ENCODE measurements at regions not wholly inside any gene's neighbourhood (a gene's known extent, or its start where the extent isn't known, plus 50 kb on each side); places are given as distances from the start of the nearest gene placed in this dataset.

DNA sequence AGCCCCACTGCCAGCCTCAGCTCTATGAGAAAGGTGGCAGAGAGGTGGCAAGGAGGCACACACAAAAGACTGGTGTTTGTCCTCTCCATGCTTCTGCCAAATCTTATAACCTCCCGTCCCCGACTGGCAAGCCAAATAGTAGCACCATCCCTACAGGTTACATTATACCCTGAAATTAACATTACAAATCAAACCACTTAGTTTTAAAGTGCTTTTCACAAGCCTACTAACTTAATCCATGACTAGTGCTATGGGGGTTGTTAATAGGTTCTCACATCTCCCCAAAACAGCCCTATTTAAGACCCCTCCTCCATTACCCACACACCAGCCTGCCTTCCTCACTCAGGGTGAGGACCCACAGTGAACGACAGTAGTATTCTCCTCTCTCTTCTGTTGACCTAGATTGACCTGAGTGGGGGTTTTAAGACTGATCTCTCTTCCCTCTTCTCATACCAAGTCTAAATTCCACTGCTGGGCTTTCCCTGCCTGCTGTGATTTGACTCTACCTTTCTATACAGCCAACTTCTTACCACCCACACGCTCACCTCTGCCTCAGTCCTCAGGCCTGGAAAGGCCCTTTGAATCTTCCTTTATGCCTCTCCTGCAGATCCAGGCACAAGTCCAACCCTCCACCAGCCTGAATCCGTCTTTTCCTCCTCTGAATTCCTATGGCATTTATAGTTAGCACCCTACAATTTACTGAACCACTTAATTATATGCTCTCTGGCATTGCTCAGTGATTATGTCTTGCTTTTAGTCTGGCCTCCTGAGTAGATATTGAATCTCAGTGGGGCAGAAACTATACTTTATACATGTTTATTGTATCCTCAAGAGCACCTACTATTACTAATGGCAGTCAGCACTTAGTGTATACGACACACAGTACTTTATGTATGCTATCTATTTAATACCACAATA lies 116.1 kb downstream of the TMEM174 start:
- no peak for DNase-seq
- Histone ChIP-seq H3K27me3 (peaks cover 0 to 58% (median 23%) of the 10 kb centered on the region in 3 donors), H3K36me3 (no peaks in the 10 kb centered on the region), H3K27ac (no peak overlapping the region), H3K9me3 (peaks cover 0 to 6% (median 0%) of the 10 kb centered on the region in 4 donors), H3K4me3 (no peak overlapping the region), H3K4me1 (no peaks in the 10 kb centered on the region)
- intact Hi-C loops (cut with DNase I; ENCODE audit: low total_unique reads) = no loop called here
- 58 to 66% (median 65%) methylated on average over 6 of the region's 6 CpGs for WGBS, 5 donors
- TF ChIP-seq POLR2AphosphoS5 (IDR thresholded peaks at IDR 0.05) (no peak), EP300 (IDR thresholded peaks at IDR 0.05) (no peak)

DNA sequence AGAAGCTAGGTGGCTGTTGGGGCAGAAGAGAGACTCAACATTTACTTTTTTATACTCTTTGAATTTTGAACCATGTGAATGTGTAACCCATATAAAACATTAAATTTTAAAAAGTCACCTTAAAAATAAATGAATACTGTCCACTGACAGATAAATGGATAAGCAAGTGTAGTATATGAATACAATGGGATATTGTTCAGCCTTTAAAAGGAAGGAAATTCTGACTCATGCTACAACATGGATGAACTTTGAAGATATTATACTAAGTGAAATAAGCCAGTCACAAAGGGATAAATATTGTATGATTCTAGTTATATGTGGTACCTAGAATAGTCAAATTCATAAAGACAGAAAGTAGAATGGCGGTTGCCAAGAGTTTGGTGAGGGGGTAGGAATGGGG lies 113.9 kb downstream of the TMEM174 start:
- DNase-seq = no peak
- TF ChIP-seq POLR2AphosphoS5 (IDR thresholded peaks at IDR 0.05) (no peak), EP300 (IDR thresholded peaks at IDR 0.05) (no peak), POLR2A (IDR thresholded peaks at IDR 0.05) (no peak)
- TF ChIP-seq, protein P1, sequence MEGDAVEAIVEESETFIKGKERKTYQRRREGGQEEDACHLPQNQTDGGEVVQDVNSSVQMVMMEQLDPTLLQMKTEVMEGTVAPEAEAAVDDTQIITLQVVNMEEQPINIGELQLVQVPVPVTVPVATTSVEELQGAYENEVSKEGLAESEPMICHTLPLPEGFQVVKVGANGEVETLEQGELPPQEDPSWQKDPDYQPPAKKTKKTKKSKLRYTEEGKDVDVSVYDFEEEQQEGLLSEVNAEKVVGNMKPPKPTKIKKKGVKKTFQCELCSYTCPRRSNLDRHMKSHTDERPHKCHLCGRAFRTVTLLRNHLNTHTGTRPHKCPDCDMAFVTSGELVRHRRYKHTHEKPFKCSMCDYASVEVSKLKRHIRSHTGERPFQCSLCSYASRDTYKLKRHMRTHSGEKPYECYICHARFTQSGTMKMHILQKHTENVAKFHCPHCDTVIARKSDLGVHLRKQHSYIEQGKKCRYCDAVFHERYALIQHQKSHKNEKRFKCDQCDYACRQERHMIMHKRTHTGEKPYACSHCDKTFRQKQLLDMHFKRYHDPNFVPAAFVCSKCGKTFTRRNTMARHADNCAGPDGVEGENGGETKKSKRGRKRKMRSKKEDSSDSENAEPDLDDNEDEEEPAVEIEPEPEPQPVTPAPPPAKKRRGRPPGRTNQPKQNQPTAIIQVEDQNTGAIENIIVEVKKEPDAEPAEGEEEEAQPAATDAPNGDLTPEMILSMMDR (IDR thresholded peaks at IDR 0.05) = no peak
- H3K36me3 ChIP-seq = no peaks in the 10 kb centered on the region
- intact Hi-C loops (cut with DNase I; ENCODE audit: low total_unique reads) = no loop called here
- WGBS, 5 donors = 88 to 95% (median 93%) methylated on average over 1 of the region's 1 CpG
- peaks cover 0 to 36% (median 18%) of the 10 kb centered on the region in 3 donors for H3K27me3 ChIP-seq
- no peak overlapping the region for H3K4me3 ChIP-seq
- H3K9me3 ChIP-seq = peaks cover 0 to 6% (median 0%) of the 10 kb centered on the region in 4 donors
- H3K4me1 ChIP-seq = peaks cover 0 to 12% (median 6%) of the 10 kb centered on the region in 4 donors
- H3K27ac ChIP-seq = no peak overlapping the region

DNA sequence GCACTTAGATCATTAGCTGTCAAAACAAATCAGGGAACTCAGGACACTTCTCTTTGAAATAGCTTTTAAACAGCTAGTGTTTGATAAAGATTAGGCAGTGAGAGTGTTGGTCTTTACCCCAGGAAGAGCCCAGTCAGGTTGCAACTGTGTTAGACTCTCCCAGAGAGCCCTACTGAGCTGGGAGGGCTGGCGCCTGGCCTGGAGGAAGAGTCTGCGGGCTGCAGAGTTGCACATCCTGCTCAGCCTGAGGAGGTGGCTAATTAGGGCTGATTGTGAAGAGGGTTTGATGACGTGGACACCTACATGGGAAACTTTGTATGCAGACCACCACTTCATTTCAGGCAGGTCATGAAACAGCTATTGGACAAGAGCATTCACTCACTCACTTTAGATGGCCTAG lies 112.0 kb downstream of the TMEM174 start:
- H3K27ac ChIP-seq = no peak overlapping the region
- H3K27me3 ChIP-seq = peaks cover 0 to 17% (median 0%) of the 10 kb centered on the region in 3 donors
- WGBS, 5 donors = 79 to 87% (median 85%) methylated on average over 3 of the region's 3 CpGs
- TF ChIP-seq POLR2A (IDR thresholded peaks at IDR 0.05) = no peak
- TF ChIP-seq, protein P1 (IDR thresholded peaks at IDR 0.05) = no peak
- H3K4me3 ChIP-seq = no peak overlapping the region
- peaks cover 15 to 31% (median 23%) of the 10 kb centered on the region in 4 donors for H3K4me1 ChIP-seq
- intact Hi-C loops (cut with DNase I; ENCODE audit: low total_unique reads) = no loop called here
- peaks cover 0 to 6% (median 0%) of the 10 kb centered on the region in 4 donors for H3K9me3 ChIP-seq
- DNase-seq = no peak
- H3K36me3 ChIP-seq = no peaks in the 10 kb centered on the region

DNA sequence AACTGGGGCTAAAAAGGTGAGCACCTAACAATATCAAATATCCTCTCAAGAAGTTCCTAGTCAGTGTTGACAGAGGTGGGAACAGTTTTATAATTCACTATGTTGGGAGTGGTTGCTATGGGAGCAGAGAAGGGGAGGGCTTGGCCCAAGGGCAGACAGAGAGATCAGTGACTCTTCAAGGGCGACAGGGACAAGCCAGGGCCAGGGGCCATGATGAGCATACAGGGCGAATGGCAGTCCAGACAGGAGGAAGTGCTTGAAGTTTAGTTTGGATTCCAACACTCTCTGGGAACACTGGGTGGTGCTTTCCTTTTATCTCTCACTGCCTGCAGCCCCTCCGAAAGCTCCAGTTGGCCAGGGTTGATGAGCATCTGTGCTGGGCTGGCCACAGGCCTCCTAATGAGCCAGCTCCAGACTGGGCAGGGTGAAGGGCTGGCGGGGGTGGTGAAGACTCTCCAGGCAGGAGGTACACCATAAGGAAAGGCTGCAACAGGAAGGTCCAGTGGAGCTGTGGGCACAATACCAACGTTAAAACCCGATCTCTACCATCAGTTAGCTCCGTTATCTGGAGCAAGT lies 111.3 kb downstream of the TMEM174 start:
- Histone ChIP-seq H3K27ac (no peak overlapping the region), H3K4me3 (no peak overlapping the region), H3K36me3 (no peaks in the 10 kb centered on the region), H3K9me3 (peaks cover 0 to 6% (median 0%) of the 10 kb centered on the region in 4 donors), H3K4me1 (peaks cover 15 to 32% (median 23%) of the 10 kb centered on the region in 4 donors), H3K27me3 (peaks cover 0 to 12% (median 0%) of the 10 kb centered on the region in 3 donors)
- intact Hi-C loops (cut with DNase I; ENCODE audit: low total_unique reads) = no loop called here
- no peak for DNase-seq
- TF ChIP-seq POLR2AphosphoS5 (IDR thresholded peaks at IDR 0.05) = no peak
- no peak for TF ChIP-seq POLR2A (IDR thresholded peaks at IDR 0.05)
- TF ChIP-seq EP300 (IDR thresholded peaks at IDR 0.05) = no peak
- TF ChIP-seq, protein P1 (IDR thresholded peaks at IDR 0.05) = no peak
- 64 to 78% (median 74%) methylated on average over 6 to 7 of the region's 7 CpGs for WGBS, 5 donors

Measured in stomach (tissue), 8 donors.